Panc1 (cell line): ENCODE measurements at regions not wholly inside any gene's neighbourhood (a gene's known extent, or its start where the extent isn't known, plus 50 kb on each side); places are given as distances from the start of the nearest gene placed in this dataset.

Experiments
- ATAC-seq: fragments of 200-7000 bp; cut with Tn5 transposase; 2 replicates; pipeline ENCODE4 v1.9.1; 2020; ENCODE audit warnings: mild to moderate bottlenecking, moderate library complexity
- BruUV-seq: library from RNA; stranded (reverse); fragments of 400-500 nt; replicated peaks from 2 replicates; lab custom pipeline; 2021; lab: Mats Ljungman, UMichigan
- CTCF ChIA-PET: fragments of 300-600 bp; sonication (Branson Sonifier 250); formaldehyde crosslinking; loops from one replicate; lab custom pipeline; 2022; ENCODE audit warnings: antibody characterized with exemption; lab: Charles Lee
- POLR2A ChIA-PET: fragments of 300-600 bp; sonication (Branson Sonifier 250); formaldehyde crosslinking; loops from one replicate; lab custom pipeline; 2022; ENCODE audit warnings: antibody characterized with exemption; lab: Charles Lee
- DNase-seq: peaks from one replicate; pipeline ENCODE4 v3.0.0-alpha.2; 2010; ENCODE audit warnings: low read depth, low spot score
- H3K27ac ChIP-seq: 2 replicates; pipeline ENCODE4 v1.5.1; 2011; ENCODE audit warnings: mild to moderate bottlenecking, low read length, inconsistent platforms
- H3K27me3 ChIP-seq: fragments of 200-500 bp; sonication (Bioruptor generic); 2 replicates; pipeline ENCODE4 v1.6.0; 2014; ENCODE audit warnings: low read length, inconsistent platforms; ENCODE audit not compliant: control insufficient read depth, insufficient read depth
- H3K36me3 ChIP-seq: fragments of 200-500 bp; sonication (Bioruptor generic); 2 replicates; pipeline ENCODE4 v1.5.1; 2014; ENCODE audit warnings: inconsistent platforms, mild to moderate bottlenecking, low read length, moderate library complexity; ENCODE audit not compliant: control insufficient read depth, insufficient read depth
- H3K4me1 ChIP-seq: 2 replicates; pipeline ENCODE4 v1.5.1; 2011; ENCODE audit warnings: inconsistent platforms, mild to moderate bottlenecking, low read length, moderate library complexity; ENCODE audit not compliant: control insufficient read depth, insufficient read depth
- H3K4me3 ChIP-seq, 2 experiments: 2 replicates each; pipeline ENCODE4 v1.5.1; 2011 to 2012; ENCODE audit warnings: low read depth in 2 of 2, low read length in 2 of 2, mild to moderate bottlenecking in 2 of 2, inconsistent platforms in 1 of 2, moderate library complexity in 1 of 2
- H3K9me3 ChIP-seq: fragments of 200-500 bp; sonication (Bioruptor generic); 2 replicates; pipeline ENCODE4 v1.5.1; 2014; ENCODE audit warnings: low read depth, mild to moderate bottlenecking, inconsistent platforms, low read length, moderate library complexity; ENCODE audit not compliant: control insufficient read depth, insufficient read depth
- CTCF ChIP-seq: fragments of 450-650 bp; IDR thresholded peaks from 2 replicates; pipeline ENCODE4 v1.5.1; 2017; ENCODE audit warnings: mild to moderate bottlenecking
- in situ Hi-C: cut with HindIII; loops from 2 replicates; pipeline ENCODE4 v1.10.0; 2016; ENCODE audit warnings: low sequenced_read_pairs, low pct_unique_long_range_greater_than_20kb
- intact Hi-C: fragments of 100-400 bp; cut with micrococcal nuclease; formaldehyde crosslinking; loops from one replicate; pipeline ENCODE4 v1.10.0; 2022; ENCODE audit not compliant: unreplicated experiment

- Histone ChIP-seq H3K27me3 (no peaks in the 10 kb centered on the region), H3K27ac (no peak overlapping the region), H3K36me3 (no peaks in the 10 kb centered on the region), H3K4me1 (no peaks in the 10 kb centered on the region), H3K4me3 (no peak overlapping the region), H3K9me3 (no peaks in the 10 kb centered on the region)
- CTCF ChIA-PET, result interaction anchor here (0.5 to 0.8 kb wide), 2 partner anchors 319 to 1109 kb away, joined by 3 read pairs; no protein-coding TSS in a partner anchor
- POLR2A ChIA-PET, result no interaction called here
- in situ Hi-C loops, result no loop called here
- BruUV-seq, result no TSS peak
- intact Hi-C loops, result no loop called here
- TF ChIP-seq CTCF, result no peak
- DNase-seq (no peak), ATAC-seq (no peak)
Observed at GRCh38 chr13:26503826-26504594, 53.5 kb upstream of the WASF3 start.
